CD14-positive monocyte (primary cell): ENCODE measurements at regions not wholly inside any gene's neighbourhood (a gene's known extent, or its start where the extent isn't known, plus 50 kb on each side); places are given as distances from the start of the nearest gene placed in this dataset.

Experiments
- DNase-seq, 3 donors: peaks; one replicate each; pipeline ENCODE4 v3.0.0-alpha.2; 2011 to 2022
- H2AFZ ChIP-seq: 2 replicates; pipeline ENCODE4 v1.6.0; 2012; ENCODE audit warnings: mild to moderate bottlenecking, low read depth, low read length, inconsistent platforms; ENCODE audit not compliant: insufficient read depth, poor library complexity, severe bottlenecking
- H3K27ac ChIP-seq, 2 donors: 1 replicate in 1 of 2; 2 replicates in 1 of 2; pipeline ENCODE4 v1.5.1; 2012 to 2013; ENCODE audit warnings: low read length in 2 of 2, control low read depth in 1 of 2, inconsistent platforms in 1 of 2, low read depth in 1 of 2, mild to moderate bottlenecking in 1 of 2
- H3K27me3 ChIP-seq, 2 donors: one replicate each; pipeline versions ENCODE4 v1.6.0 to v1.6.1; 2011 to 2013; ENCODE audit warnings: low read length in 2 of 2; ENCODE audit not compliant: control insufficient read depth in 2 of 2, insufficient read depth in 2 of 2
- H3K36me3 ChIP-seq, 2 donors: replicated peaks in 1 of 2; 1 replicate in 1 of 2; 2 replicates in 1 of 2; pipeline versions ENCODE4 v1.5.1 to v1.6.1; 2012 to 2013; ENCODE audit warnings: low read length in 2 of 2, control low read depth in 1 of 2, inconsistent platforms in 1 of 2, mild to moderate bottlenecking in 1 of 2; ENCODE audit not compliant: insufficient read depth in 2 of 2, control insufficient read depth in 1 of 2
- H3K4me1 ChIP-seq, 2 donors: 1 replicate in 1 of 2; 2 replicates in 1 of 2; pipeline versions ENCODE4 v1.5.1 to v1.6.1; 2012 to 2013; ENCODE audit warnings: low read length in 2 of 2, control low read depth in 1 of 2, inconsistent platforms in 1 of 2, mild to moderate bottlenecking in 1 of 2, moderate library complexity in 1 of 2; ENCODE audit not compliant: insufficient read depth in 2 of 2, control insufficient read depth in 1 of 2
- H3K4me2 ChIP-seq: replicated peaks from 2 replicates; pipeline ENCODE3; 2012; ENCODE audit warnings: low read length, moderate library complexity, mild to moderate bottlenecking; ENCODE audit not compliant: poor library complexity, severe bottlenecking; ENCODE audit errors: extremely low read depth
- H3K4me3 ChIP-seq, 3 experiments: fragments of 200-600 bp in 1 of 3; sonication (generic) in 1 of 3; replicated peaks in 1 of 3; 1 replicate in 2 of 3; 2 replicates in 1 of 3; pipeline ENCODE4 v1.5.1; 2011 to 2013; ENCODE audit warnings: low read length in 3 of 3, mild to moderate bottlenecking in 3 of 3, control low read depth in 2 of 3, low read depth in 2 of 3, inconsistent platforms in 1 of 3, moderate library complexity in 1 of 3
- H3K79me2 ChIP-seq: 2 replicates; pipeline ENCODE4 v1.6.0; 2012; ENCODE audit warnings: mild to moderate bottlenecking, control low read depth, inconsistent platforms, low read length, moderate library complexity; ENCODE audit not compliant: insufficient read depth
- H3K9ac ChIP-seq: 2 replicates; pipeline ENCODE4 v1.6.0; 2017; ENCODE audit warnings: low read length, mild to moderate bottlenecking; ENCODE audit not compliant: insufficient read depth, poor library complexity, severe bottlenecking
- H3K9me3 ChIP-seq, 2 donors: replicated peaks in 1 of 2; 1 replicate in 1 of 2; 2 replicates in 1 of 2; pipeline versions ENCODE4 v1.5.1 to v1.6.1; 2012 to 2013; ENCODE audit warnings: low read length in 2 of 2, control low read depth in 1 of 2; ENCODE audit not compliant: control insufficient read depth in 1 of 2, insufficient read depth in 1 of 2
- H4K20me1 ChIP-seq: 2 replicates; pipeline ENCODE4 v1.6.0; 2012; ENCODE audit warnings: mild to moderate bottlenecking, low read length, control low read depth, moderate library complexity; ENCODE audit not compliant: insufficient read depth
- H3K27ac Mint-ChIP-seq, 7 donors: one replicate each; pipeline ENCODE4 v1.8.0; 2020; ENCODE audit warnings: mild to moderate bottlenecking in 7 of 7, mixed read lengths in 7 of 7, moderate library complexity in 6 of 7, inconsistent platforms in 2 of 7
- H3K27me3 Mint-ChIP-seq, 3 donors: one replicate each; pipeline ENCODE4 v1.8.0; 2021 to 2022; ENCODE audit warnings: low read depth in 3 of 3, mild to moderate bottlenecking in 3 of 3, mixed read lengths in 3 of 3, moderate library complexity in 3 of 3, inconsistent platforms in 1 of 3
- H3K36me3 Mint-ChIP-seq, 2 donors: one replicate each; pipeline ENCODE4 v1.8.0; 2020; ENCODE audit warnings: mixed read lengths in 2 of 2, inconsistent platforms in 1 of 2, mild to moderate bottlenecking in 1 of 2
- H3K4me1 Mint-ChIP-seq: one replicate; pipeline ENCODE4 v1.8.0; 2020; ENCODE audit warnings: mild to moderate bottlenecking, mixed read lengths
- H3K4me3 Mint-ChIP-seq, 2 donors: one replicate each; pipeline ENCODE4 v1.8.0; 2020; ENCODE audit warnings: mild to moderate bottlenecking in 2 of 2, mixed read lengths in 2 of 2, moderate library complexity in 1 of 2
- H3K9me3 Mint-ChIP-seq, 7 donors: one replicate each; pipeline ENCODE4 v1.8.0; 2020 to 2022; ENCODE audit warnings: mixed read lengths in 7 of 7, mild to moderate bottlenecking in 6 of 7, moderate library complexity in 6 of 7, inconsistent platforms in 2 of 7
- CTCF ChIP-seq: fragments of 200-600 bp; IDR thresholded peaks from one replicate; pipeline ENCODE4 v1.8.0; 2022; ENCODE audit warnings: antibody characterized with exemption, mild to moderate bottlenecking
- WGBS: methylation state at CpG from one replicate; pipeline ENCODE4 v1.1.5; 2013; ENCODE audit warnings: missing lambda C conversion rate; ENCODE audit not compliant: insufficient coverage; 5-methylcytosine and 5-hydroxymethylcytosine counted together
- intact Hi-C, 2 donors: fragments of 100-400 bp; cut with micrococcal nuclease; formaldehyde crosslinking; loops; one replicate each; pipeline versions ENCODE4 v1.15.0 to v1.15.1; 2023

- H3K9ac ChIP-seq, result no peak overlapping the region
- H3K4me1 ChIP-seq, result no peaks in the 10 kb centered on the region
- Mint-ChIP-seq H3K4me1 (no peaks in the 10 kb centered on the region), H3K9me3 (peaks cover 0 to 9% (median 6%) of the 10 kb centered on the region in 7 donors), H3K27ac (no peak overlapping the region), H3K4me3 (no peak overlapping the region), H3K27me3 (peaks cover 0 to 2% (median 0%) of the 10 kb centered on the region in 3 donors), H3K36me3 (no peaks in the 10 kb centered on the region)
- H3K9me3 ChIP-seq, result peaks cover 0 to 5% of the 10 kb centered on the region in 2 donors
- H3K36me3 ChIP-seq, result no peaks in the 10 kb centered on the region
- H2AFZ ChIP-seq, result no peak overlapping the region
- no peaks in the 10 kb centered on the region for H3K79me2 ChIP-seq
- no peak overlapping the region for H3K4me3 ChIP-seq
- no peaks in the 10 kb centered on the region for H4K20me1 ChIP-seq
- no peak for DNase-seq
- no peak for TF ChIP-seq CTCF
- intact Hi-C loops, result no loop called here
- no peaks in the 10 kb centered on the region for H3K27me3 ChIP-seq
- no CpG with 5 or more reads among the region's 7 CpGs for WGBS
- no peak overlapping the region for H3K4me2 ChIP-seq
- no peak overlapping the region for H3K27ac ChIP-seq
These were observed 110.6 kb upstream of the DDX18 start for GRCh38 chr2:117703858-117704257.

- Histone ChIP-seq H3K27ac (no peak overlapping the region), H3K9ac (no peak overlapping the region), H3K36me3 (no peaks in the 10 kb centered on the region), H3K4me1 (no peaks in the 10 kb centered on the region), H2AFZ (no peak overlapping the region), H3K9me3 (peaks cover 0 to 5% of the 10 kb centered on the region in 2 donors), H3K4me2 (no peak overlapping the region), H4K20me1 (no peaks in the 10 kb centered on the region), H3K27me3 (no peaks in the 10 kb centered on the region), H3K4me3 (no peak overlapping the region), H3K79me2 (no peaks in the 10 kb centered on the region)
- TF ChIP-seq CTCF, result no peak
- peaks cover 0 to 9% (median 6%) of the 10 kb centered on the region in 7 donors for H3K9me3 Mint-ChIP-seq
- DNase-seq, result no peak
- intact Hi-C loops, result no loop called here
- peak overlapping the region in 1 of 7 donors; percentile 72 for H3K27ac Mint-ChIP-seq
- 64% methylated on average over 2 of the region's 3 CpGs for WGBS
- no peak overlapping the region for H3K4me3 Mint-ChIP-seq
- H3K4me1 Mint-ChIP-seq, result no peaks in the 10 kb centered on the region
- H3K27me3 Mint-ChIP-seq, result peaks cover 0 to 2% (median 0%) of the 10 kb centered on the region in 3 donors
- H3K36me3 Mint-ChIP-seq, result no peaks in the 10 kb centered on the region
These were observed 109.7 kb upstream of the DDX18 start for GRCh38 chr2:117704818-117705217.
